Neural progenitor cell (in vitro differentiated cells): ENCODE measurements at regions not wholly inside any gene's neighbourhood (a gene's known extent, or its start where the extent isn't known, plus 50 kb on each side); places are given as distances from the start of the nearest gene placed in this dataset.

Source experiments
- DNase-seq: peaks from one replicate; pipeline ENCODE4 v3.0.0-alpha.2; 2016; ENCODE audit warnings: low spot score
- H2AFZ ChIP-seq: fragments of 200-600 bp; sonication (generic); replicated peaks from 2 replicates; pipeline ENCODE4 v1.6.1; 2016; ENCODE audit warnings: antibody characterized with exemption
- H3F3A ChIP-seq: fragments of 200-600 bp; sonication (generic); 2 replicates; pipeline ENCODE4 v1.6.1; 2016; ENCODE audit warnings: antibody characterized with exemption, low read depth
- H3K27ac ChIP-seq: fragments of 200-600 bp; sonication (generic); 2 replicates; pipeline ENCODE4 v1.5.1; 2016; ENCODE audit warnings: mild to moderate bottlenecking
- H3K27me3 ChIP-seq: fragments of 200-600 bp; sonication (generic); 2 replicates; pipeline ENCODE4 v1.6.1; 2016; ENCODE audit warnings: mild to moderate bottlenecking, moderate library complexity
- H3K36me3 ChIP-seq: fragments of 200-600 bp; sonication (generic); 2 replicates; pipeline ENCODE4 v1.5.1; 2016
- H3K4me1 ChIP-seq: fragments of 200-600 bp; sonication (generic); 2 replicates; pipeline ENCODE4 v1.6.1; 2016; ENCODE audit warnings: mixed run types
- H3K4me2 ChIP-seq: fragments of 200-600 bp; sonication (generic); 2 replicates; pipeline ENCODE4 v1.6.1; 2016
- H3K4me3 ChIP-seq: fragments of 200-600 bp; sonication (generic); 2 replicates; pipeline ENCODE4 v1.5.1; 2016
- H3K79me2 ChIP-seq: fragments of 200-600 bp; sonication (generic); 2 replicates; pipeline ENCODE4 v1.6.1; 2016; ENCODE audit warnings: low read depth
- H3K9ac ChIP-seq: fragments of 200-600 bp; sonication (generic); 2 replicates; pipeline ENCODE4 v1.6.1; 2016
- H3K9me3 ChIP-seq: fragments of 200-600 bp; sonication (generic); 2 replicates; pipeline ENCODE4 v1.5.1; 2016; ENCODE audit warnings: low read depth
- H4K20me1 ChIP-seq: fragments of 200-600 bp; sonication (generic); 2 replicates; pipeline ENCODE4 v1.6.1; 2016; ENCODE audit warnings: low read depth
- H3K27ac Mint-ChIP-seq: 3 replicates; pipeline ENCODE4 v1.8.0; 2021; ENCODE audit warnings: mixed read lengths
- H3K27me3 Mint-ChIP-seq: 2 replicates; pipeline ENCODE4 v1.8.0; 2022; ENCODE audit warnings: low read depth, mild to moderate bottlenecking, inconsistent platforms, moderate library complexity, mixed read lengths; ENCODE audit not compliant: insufficient read depth
- H3K36me3 Mint-ChIP-seq: 3 replicates; pipeline ENCODE4 v1.8.0; 2021; ENCODE audit warnings: mixed read lengths
- H3K4me1 Mint-ChIP-seq: 3 replicates; pipeline ENCODE4 v1.8.0; 2021; ENCODE audit warnings: mixed read lengths
- H3K4me3 Mint-ChIP-seq: 3 replicates; pipeline ENCODE4 v1.8.0; 2021; ENCODE audit warnings: mild to moderate bottlenecking, moderate library complexity, mixed read lengths
- H3K9me3 Mint-ChIP-seq: 3 replicates; pipeline ENCODE4 v1.8.0; 2020; ENCODE audit warnings: mixed read lengths
- CTCF ChIP-seq: fragments of 200-600 bp; sonication (generic); IDR thresholded peaks from 2 replicates; pipeline ENCODE4 v1.5.1; 2017; ENCODE audit warnings: antibody characterized with exemption, mild to moderate bottlenecking
- EZH2 ChIP-seq: fragments of 200-600 bp; sonication (generic); IDR thresholded peaks from 2 replicates; pipeline ENCODE4 v1.6.1; 2017; ENCODE audit warnings: antibody characterized with exemption, mild to moderate bottlenecking, moderate library complexity
- EZH2phosphoT487 ChIP-seq: fragments of 200-600 bp; sonication (generic); IDR thresholded peaks from 2 replicates; pipeline ENCODE4 v1.6.1; 2017; ENCODE audit warnings: antibody characterized with exemption

GRCh38 chr2:59720296-59720866 lies 833.1 kb downstream of the BCL11A start:
- Histone ChIP-seq H3F3A (no peaks in the 10 kb centered on the region), H2AFZ (no peak overlapping the region), H4K20me1 (no peaks in the 10 kb centered on the region), H3K27ac (no peak overlapping the region), H3K4me3 (no peak overlapping the region), H3K4me2 (no peak overlapping the region), H3K36me3 (no peaks in the 10 kb centered on the region), H3K79me2 (no peaks in the 10 kb centered on the region), H3K4me1 (no peaks in the 10 kb centered on the region), H3K9me3 (no peaks in the 10 kb centered on the region), H3K9ac (no peak overlapping the region), H3K27me3 (no peaks in the 10 kb centered on the region)
- Mint-ChIP-seq H3K9me3 (no peaks in the 10 kb centered on the region), H3K4me3 (no peak overlapping the region), H3K27me3 (peaks cover 6% of the 10 kb centered on the region), H3K36me3 (no peaks in the 10 kb centered on the region), H3K4me1 (no peaks in the 10 kb centered on the region), H3K27ac (no peak overlapping the region)
- no peak for DNase-seq
- TF ChIP-seq CTCF (no peak), EZH2phosphoT487 (no peak)

- Histone ChIP-seq H3K4me3 (no peak overlapping the region), H3K27ac (no peak overlapping the region), H3K9ac (no peak overlapping the region), H2AFZ (no peak overlapping the region), H3K9me3 (no peaks in the 10 kb centered on the region), H3K4me2 (no peak overlapping the region), H3K4me1 (no peaks in the 10 kb centered on the region), H3K79me2 (no peaks in the 10 kb centered on the region), H3K36me3 (no peaks in the 10 kb centered on the region), H4K20me1 (no peaks in the 10 kb centered on the region), H3K27me3 (no peaks in the 10 kb centered on the region), H3F3A (no peaks in the 10 kb centered on the region)
- DNase-seq = no peak
- Mint-ChIP-seq H3K36me3 (no peaks in the 10 kb centered on the region), H3K4me3 (no peak overlapping the region), H3K27me3 (no peaks in the 10 kb centered on the region), H3K27ac (no peak overlapping the region), H3K4me1 (no peaks in the 10 kb centered on the region), H3K9me3 (no peaks in the 10 kb centered on the region)
- no peak for TF ChIP-seq EZH2phosphoT487
- no peak for TF ChIP-seq EZH2
- TF ChIP-seq CTCF = no peak
Observed at GRCh38 chr2:59713577-59713976, 839.9 kb downstream of the BCL11A start.

- Mint-ChIP-seq H3K27me3 (no peaks in the 10 kb centered on the region), H3K9me3 (no peaks in the 10 kb centered on the region), H3K4me1 (no peaks in the 10 kb centered on the region), H3K27ac (no peak overlapping the region), H3K4me3 (no peak overlapping the region), H3K36me3 (no peaks in the 10 kb centered on the region)
- Histone ChIP-seq H3K36me3 (no peaks in the 10 kb centered on the region), H4K20me1 (no peaks in the 10 kb centered on the region), H3K79me2 (no peaks in the 10 kb centered on the region), H3K27ac (no peak overlapping the region), H3K27me3 (no peaks in the 10 kb centered on the region), H3K9me3 (no peaks in the 10 kb centered on the region), H3K4me3 (no peak overlapping the region), H3F3A (no peaks in the 10 kb centered on the region), H3K4me2 (no peak overlapping the region), H3K9ac (no peak overlapping the region), H2AFZ (no peak overlapping the region), H3K4me1 (no peaks in the 10 kb centered on the region)
- DNase-seq = no peak
- TF ChIP-seq CTCF (no peak), EZH2 (no peak)
Observed at GRCh38 chr2:59711121-59711520, 842.3 kb downstream of the BCL11A start.
